Lower lobe of right lung (tissue), 2 donors: ENCODE measurements at regions not wholly inside any gene's neighbourhood (a gene's known extent, or its start where the extent isn't known, plus 50 kb on each side); places are given as distances from the start of the nearest gene placed in this dataset.

ENCODE experiments used
- ATAC-seq, 2 donors: fragments of 200-7000 bp; cut with Tn5 transposase; one replicate each; pipeline ENCODE4 v1.9.1; 2020 to 2022; ENCODE audit warnings: mild to moderate bottlenecking in 2 of 2, moderate library complexity in 2 of 2
- DNase-seq: peaks from one replicate; pipeline ENCODE4 v3.0.0-alpha.2; 2020
- H3K27ac ChIP-seq: fragments of 200-600 bp; one replicate; pipeline ENCODE4 v1.8.0; 2022
- H3K27me3 ChIP-seq: fragments of 200-600 bp; one replicate; pipeline ENCODE4 v1.8.0; 2022; ENCODE audit warnings: low read depth
- H3K36me3 ChIP-seq: fragments of 200-600 bp; one replicate; pipeline ENCODE4 v1.8.0; 2022; ENCODE audit warnings: mild to moderate bottlenecking
- H3K4me1 ChIP-seq: fragments of 200-600 bp; one replicate; pipeline ENCODE4 v1.8.0; 2022
- H3K4me3 ChIP-seq: fragments of 200-600 bp; one replicate; pipeline ENCODE4 v1.8.0; 2022; ENCODE audit warnings: mild to moderate bottlenecking
- H3K9me3 ChIP-seq: fragments of 200-600 bp; one replicate; pipeline ENCODE4 v1.8.0; 2022
- intact Hi-C: fragments of 100-400 bp; cut with DNase I; formaldehyde crosslinking; loops from one replicate; pipeline ENCODE4 v1.11.0; 2022
- TF ChIP-seq, protein P1 (sequence below): fragments of 200-600 bp; IDR thresholded peaks from one replicate; pipeline ENCODE4 v1.8.0; 2022; ENCODE audit warnings: antibody characterized with exemption, mild to moderate bottlenecking
- donor health status: DM: no; HTN: yes; CAD: no; lungs with severe emphysema.

DNA sequence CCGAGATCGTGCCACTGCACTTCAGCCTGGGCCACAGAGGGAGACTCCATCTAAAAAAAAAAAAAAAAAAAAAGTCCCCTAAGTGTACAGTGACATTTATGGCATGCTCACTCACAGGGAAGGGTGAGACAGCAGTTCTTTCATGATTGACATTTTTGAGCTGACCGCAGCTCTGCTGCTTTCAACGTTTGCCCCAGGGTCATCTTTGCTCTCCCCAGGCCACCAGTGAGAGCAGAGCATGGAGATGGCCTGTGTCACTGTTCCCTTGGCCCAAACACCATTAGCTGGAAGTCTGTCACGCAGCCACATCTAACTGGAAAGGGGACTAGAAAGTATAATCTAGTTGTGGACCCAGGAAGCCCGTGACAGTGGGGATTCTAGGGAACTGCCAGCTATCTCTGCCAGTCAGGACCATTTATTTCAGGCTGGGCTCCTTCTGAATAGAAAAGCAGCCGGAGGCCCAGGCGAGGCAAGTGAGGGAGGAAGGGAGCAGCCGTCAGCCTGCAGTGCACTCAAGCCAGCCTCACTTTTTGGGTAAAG, 193.4 kb upstream of the HES1 start:
- Histone ChIP-seq H3K27ac (no peak overlapping the region), H3K4me3 (no peak overlapping the region), H3K36me3 (no peaks in the 10 kb centered on the region), H3K9me3 (no peaks in the 10 kb centered on the region), H3K4me1 (no peaks in the 10 kb centered on the region), H3K27me3 (no peaks in the 10 kb centered on the region)
- ATAC-seq = no peak
- intact Hi-C loops = no loop called here
- TF ChIP-seq, protein P1, sequence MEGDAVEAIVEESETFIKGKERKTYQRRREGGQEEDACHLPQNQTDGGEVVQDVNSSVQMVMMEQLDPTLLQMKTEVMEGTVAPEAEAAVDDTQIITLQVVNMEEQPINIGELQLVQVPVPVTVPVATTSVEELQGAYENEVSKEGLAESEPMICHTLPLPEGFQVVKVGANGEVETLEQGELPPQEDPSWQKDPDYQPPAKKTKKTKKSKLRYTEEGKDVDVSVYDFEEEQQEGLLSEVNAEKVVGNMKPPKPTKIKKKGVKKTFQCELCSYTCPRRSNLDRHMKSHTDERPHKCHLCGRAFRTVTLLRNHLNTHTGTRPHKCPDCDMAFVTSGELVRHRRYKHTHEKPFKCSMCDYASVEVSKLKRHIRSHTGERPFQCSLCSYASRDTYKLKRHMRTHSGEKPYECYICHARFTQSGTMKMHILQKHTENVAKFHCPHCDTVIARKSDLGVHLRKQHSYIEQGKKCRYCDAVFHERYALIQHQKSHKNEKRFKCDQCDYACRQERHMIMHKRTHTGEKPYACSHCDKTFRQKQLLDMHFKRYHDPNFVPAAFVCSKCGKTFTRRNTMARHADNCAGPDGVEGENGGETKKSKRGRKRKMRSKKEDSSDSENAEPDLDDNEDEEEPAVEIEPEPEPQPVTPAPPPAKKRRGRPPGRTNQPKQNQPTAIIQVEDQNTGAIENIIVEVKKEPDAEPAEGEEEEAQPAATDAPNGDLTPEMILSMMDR = no peak
- no peak for DNase-seq

DNA sequence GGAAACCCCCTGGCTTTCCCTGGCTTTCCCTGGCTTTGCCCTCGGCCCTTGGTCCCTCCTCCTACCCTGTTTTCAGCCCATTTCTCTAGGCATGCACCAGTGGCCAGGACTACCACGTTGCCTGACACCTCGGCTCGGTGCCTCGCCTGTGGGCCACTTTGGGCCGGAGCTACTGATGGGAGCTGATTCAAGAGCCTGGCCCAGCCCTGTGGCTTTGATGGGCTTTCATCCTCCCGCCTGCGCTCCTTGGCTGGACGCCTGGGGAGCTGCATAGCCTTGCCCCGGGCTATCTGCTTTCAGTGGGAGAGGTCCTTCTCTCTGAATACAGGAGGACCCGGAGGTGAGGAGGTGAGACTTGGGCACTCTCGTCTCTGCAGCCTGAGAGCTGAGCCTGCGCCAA, 192.7 kb upstream of the HES1 start:
- H3K4me3 ChIP-seq = no peak overlapping the region
- no peak overlapping the region for H3K27ac ChIP-seq
- H3K9me3 ChIP-seq = no peaks in the 10 kb centered on the region
- TF ChIP-seq, protein P1 = no peak
- no peaks in the 10 kb centered on the region for H3K36me3 ChIP-seq
- DNase-seq (no peak), ATAC-seq (no peak)
- no peaks in the 10 kb centered on the region for H3K27me3 ChIP-seq
- no peaks in the 10 kb centered on the region for H3K4me1 ChIP-seq
- intact Hi-C loops = no loop called here

DNA sequence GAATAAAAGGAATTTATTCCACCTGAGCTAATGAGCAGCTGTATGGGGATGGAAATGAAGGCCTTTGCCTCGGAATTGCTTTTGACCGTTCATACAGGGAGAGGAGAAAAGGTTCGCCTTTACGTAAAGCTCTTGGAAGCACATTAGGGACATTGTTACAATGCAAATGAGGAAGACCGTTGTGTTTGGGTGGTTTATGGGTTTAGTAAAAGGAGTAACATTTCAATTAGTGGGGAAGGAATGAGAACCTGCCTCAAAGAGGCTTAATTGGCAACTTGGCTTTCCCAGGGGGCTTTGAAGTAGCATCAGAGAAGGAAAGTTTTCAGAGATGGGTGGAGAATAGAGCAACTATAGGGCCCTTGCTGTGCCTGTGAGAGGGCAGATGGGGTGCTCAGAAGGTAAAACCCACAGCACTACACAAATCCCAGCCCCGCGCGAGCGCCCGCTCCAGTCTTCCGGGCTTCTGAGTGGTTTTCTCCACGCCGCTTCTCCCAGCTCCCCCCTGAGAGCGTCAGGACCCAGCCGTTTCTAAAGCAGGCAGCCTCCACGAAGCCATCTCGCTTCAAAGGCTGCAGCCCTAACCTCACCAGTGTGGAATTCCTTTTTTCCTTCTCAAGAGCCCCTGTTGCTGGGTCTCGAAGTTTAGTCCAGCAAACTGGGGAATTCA, 192.0 kb upstream of the HES1 start:
- no peaks in the 10 kb centered on the region for H3K4me1 ChIP-seq
- DNase-seq (no peak), ATAC-seq (no peak)
- no peak overlapping the region for H3K27ac ChIP-seq
- H3K4me3 ChIP-seq = no peak overlapping the region
- TF ChIP-seq, protein P1 = no peak
- intact Hi-C loops = no loop called here
- no peaks in the 10 kb centered on the region for H3K27me3 ChIP-seq
- no peaks in the 10 kb centered on the region for H3K9me3 ChIP-seq
- no peaks in the 10 kb centered on the region for H3K36me3 ChIP-seq

DNA sequence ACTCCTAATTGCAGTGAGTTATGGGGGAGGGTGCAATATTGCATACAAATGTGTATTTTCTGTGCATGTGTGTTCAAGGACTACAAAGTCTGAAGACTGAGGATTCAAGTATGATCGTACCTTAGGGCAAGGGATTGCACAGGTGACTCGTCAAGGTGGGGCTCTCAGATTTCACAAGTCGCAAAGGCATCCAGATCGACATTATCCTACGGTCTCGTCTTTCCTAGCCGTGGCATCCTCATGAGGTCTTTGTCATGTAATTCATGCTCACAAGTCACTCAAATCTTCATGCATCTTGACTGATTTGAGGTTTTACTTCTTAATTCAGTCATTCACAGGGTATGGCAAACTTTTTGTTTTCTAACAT, 191.4 kb upstream of the HES1 start:
- DNase-seq (no peak), ATAC-seq (no peak)
- Histone ChIP-seq H3K9me3 (no peaks in the 10 kb centered on the region), H3K36me3 (no peaks in the 10 kb centered on the region), H3K27me3 (no peaks in the 10 kb centered on the region), H3K4me3 (no peak overlapping the region), H3K4me1 (no peaks in the 10 kb centered on the region), H3K27ac (no peak overlapping the region)
- TF ChIP-seq, protein P1 = no peak
- intact Hi-C loops = no loop called here

DNA sequence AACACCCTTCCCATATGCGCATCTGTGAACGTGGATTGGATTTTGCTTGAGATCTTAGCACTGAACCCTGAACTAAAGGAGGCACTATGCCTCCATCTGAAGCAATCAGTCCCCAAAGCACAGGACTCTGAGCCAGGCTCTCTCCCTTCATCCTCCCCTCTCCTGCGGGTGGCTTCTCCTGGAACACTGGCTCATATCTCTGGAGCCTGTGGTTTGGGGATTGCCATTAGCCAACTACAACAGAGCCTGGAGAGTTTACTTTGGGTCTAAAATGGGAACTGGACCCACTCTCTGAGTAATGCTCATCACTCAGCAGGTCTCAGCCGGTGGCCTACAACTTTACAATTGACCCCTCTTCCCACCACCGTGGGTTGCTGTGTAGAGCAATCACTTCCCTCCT, 190.8 kb upstream of the HES1 start:
- H3K27ac ChIP-seq = no peak overlapping the region
- no peak overlapping the region for H3K4me3 ChIP-seq
- H3K27me3 ChIP-seq = no peaks in the 10 kb centered on the region
- H3K9me3 ChIP-seq = no peaks in the 10 kb centered on the region
- ATAC-seq (no peak), DNase-seq (no peak)
- TF ChIP-seq, protein P1 = no peak
- intact Hi-C loops = no loop called here
- no peaks in the 10 kb centered on the region for H3K4me1 ChIP-seq
- H3K36me3 ChIP-seq = no peaks in the 10 kb centered on the region
